KMS-11 (cell line): ENCODE measurements at regions not wholly inside any gene's neighbourhood (a gene's known extent, or its start where the extent isn't known, plus 50 kb on each side); places are given as distances from the start of the nearest gene placed in this dataset.

Source experiments
- H2AFZ ChIP-seq: fragments of 200-600 bp; sonication (generic); 2 replicates; pipeline ENCODE4 v1.6.1; 2016; ENCODE audit warnings: antibody characterized with exemption, mixed run types, low read depth
- H3K27ac ChIP-seq: fragments of 200-600 bp; sonication (generic); 2 replicates; pipeline ENCODE4 v1.6.1; 2016; ENCODE audit warnings: mild to moderate bottlenecking, mixed run types
- H3K27me3 ChIP-seq: fragments of 200-600 bp; sonication (generic); 2 replicates; pipeline ENCODE4 v1.6.1; 2017; ENCODE audit warnings: mild to moderate bottlenecking, low read depth, mixed run types, moderate library complexity; ENCODE audit not compliant: insufficient read depth
- H3K36me3 ChIP-seq: fragments of 200-600 bp; sonication (generic); 2 replicates; pipeline ENCODE4 v1.6.1; 2017; ENCODE audit warnings: mild to moderate bottlenecking, mixed run types; ENCODE audit not compliant: insufficient read depth
- H3K4me1 ChIP-seq: fragments of 200-600 bp; sonication (generic); 2 replicates; pipeline ENCODE4 v1.6.1; 2016; ENCODE audit warnings: mild to moderate bottlenecking, low read depth, mixed run types; ENCODE audit not compliant: poor library complexity, severe bottlenecking
- H3K4me2 ChIP-seq: fragments of 200-600 bp; sonication (generic); 2 replicates; pipeline ENCODE4 v1.7.0; 2016; ENCODE audit warnings: mild to moderate bottlenecking, mixed run types
- H3K4me3 ChIP-seq: fragments of 200-600 bp; sonication (generic); IDR thresholded peaks from 2 replicates; pipeline ENCODE4 v1.6.1; 2017; ENCODE audit warnings: low read depth, low read length, mixed read lengths; ENCODE audit not compliant: insufficient read depth
- H3K79me2 ChIP-seq: fragments of 200-600 bp; sonication (generic); 2 replicates; pipeline ENCODE4 v1.6.1; 2016; ENCODE audit warnings: low read depth, mixed run types; ENCODE audit not compliant: insufficient read depth
- H3K9ac ChIP-seq: fragments of 200-600 bp; sonication (generic); 2 replicates; pipeline ENCODE4 v1.6.1; 2016; ENCODE audit warnings: mild to moderate bottlenecking, mixed run types
- H4K20me1 ChIP-seq: fragments of 200-600 bp; sonication (generic); 2 replicates; pipeline ENCODE4 v1.6.1; 2016; ENCODE audit warnings: mild to moderate bottlenecking, mixed run types; ENCODE audit not compliant: insufficient read depth
- TF ChIP-seq, protein P1 (sequence below): fragments of 200-600 bp; sonication (generic); conservative IDR thresholded peaks from 2 replicates; pipeline ENCODE4 v1.6.1; 2017; ENCODE audit warnings: low read depth, mild to moderate bottlenecking, antibody characterized with exemption, low read length, moderate library complexity, mixed read lengths

GRCh38 chr15:98057453-98057852 is 97.0 kb downstream of the ARRDC4 start:
- H3K27ac ChIP-seq: no peak overlapping the region

GRCh38 chr15:98062869-98063268 is 102.4 kb downstream of the ARRDC4 start:
- H4K20me1 ChIP-seq: no peaks in the 10 kb centered on the region
- H2AFZ ChIP-seq: no peak overlapping the region
- H3K9ac ChIP-seq: no peak overlapping the region
- H3K4me2 ChIP-seq: peak overlapping the region; percentile 23; the same call in 1 of the 2 replicates
- H3K27ac ChIP-seq: no peak overlapping the region
- no peaks in the 10 kb centered on the region for H3K79me2 ChIP-seq
- H3K4me3 ChIP-seq: no peak overlapping the region
- peaks cover 16% of the 10 kb centered on the region for H3K4me1 ChIP-seq
- no peaks in the 10 kb centered on the region for H3K27me3 ChIP-seq
- TF ChIP-seq, protein P1, sequence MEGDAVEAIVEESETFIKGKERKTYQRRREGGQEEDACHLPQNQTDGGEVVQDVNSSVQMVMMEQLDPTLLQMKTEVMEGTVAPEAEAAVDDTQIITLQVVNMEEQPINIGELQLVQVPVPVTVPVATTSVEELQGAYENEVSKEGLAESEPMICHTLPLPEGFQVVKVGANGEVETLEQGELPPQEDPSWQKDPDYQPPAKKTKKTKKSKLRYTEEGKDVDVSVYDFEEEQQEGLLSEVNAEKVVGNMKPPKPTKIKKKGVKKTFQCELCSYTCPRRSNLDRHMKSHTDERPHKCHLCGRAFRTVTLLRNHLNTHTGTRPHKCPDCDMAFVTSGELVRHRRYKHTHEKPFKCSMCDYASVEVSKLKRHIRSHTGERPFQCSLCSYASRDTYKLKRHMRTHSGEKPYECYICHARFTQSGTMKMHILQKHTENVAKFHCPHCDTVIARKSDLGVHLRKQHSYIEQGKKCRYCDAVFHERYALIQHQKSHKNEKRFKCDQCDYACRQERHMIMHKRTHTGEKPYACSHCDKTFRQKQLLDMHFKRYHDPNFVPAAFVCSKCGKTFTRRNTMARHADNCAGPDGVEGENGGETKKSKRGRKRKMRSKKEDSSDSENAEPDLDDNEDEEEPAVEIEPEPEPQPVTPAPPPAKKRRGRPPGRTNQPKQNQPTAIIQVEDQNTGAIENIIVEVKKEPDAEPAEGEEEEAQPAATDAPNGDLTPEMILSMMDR: no peak
- H3K36me3 ChIP-seq: no peaks in the 10 kb centered on the region

More at GRCh38 chr15:98057453-98057852, 97.0 kb downstream of the ARRDC4 start:
- Histone ChIP-seq H4K20me1 (no peaks in the 10 kb centered on the region), H3K4me3 (no peak overlapping the region), H3K27me3 (no peaks in the 10 kb centered on the region), H3K4me1 (no peaks in the 10 kb centered on the region), H3K9ac (no peak overlapping the region), H2AFZ (no peak overlapping the region), H3K79me2 (no peaks in the 10 kb centered on the region), H3K36me3 (no peaks in the 10 kb centered on the region), H3K4me2 (no peak overlapping the region)
- TF ChIP-seq, protein P1: no peak

GRCh38 chr15:98063315-98063714 is 102.8 kb downstream of the ARRDC4 start:
- Histone ChIP-seq H3K4me3 (no peak overlapping the region), H3K4me2 (peak overlapping the region; percentile 23; the same call in 1 of the 2 replicates)

GRCh38 chr15:98063871-98064270 is 103.4 kb downstream of the ARRDC4 start:
- TF ChIP-seq, protein P1: no peak
- Histone ChIP-seq H4K20me1 (no peaks in the 10 kb centered on the region), H3K4me3 (no peak overlapping the region), H3K27ac (no peak overlapping the region), H3K79me2 (no peaks in the 10 kb centered on the region), H3K4me2 (peak overlapping the region; percentile 23; the same call in 1 of the 2 replicates), H3K9ac (no peak overlapping the region), H3K36me3 (no peaks in the 10 kb centered on the region), H3K27me3 (no peaks in the 10 kb centered on the region), H3K4me1 (peaks cover 16% of the 10 kb centered on the region), H2AFZ (no peak overlapping the region)

More at GRCh38 chr15:98063315-98063714, 102.8 kb downstream of the ARRDC4 start:
- TF ChIP-seq, protein P1: no peak
- no peaks in the 10 kb centered on the region for H3K27me3 ChIP-seq
- H3K27ac ChIP-seq: no peak overlapping the region
- no peak overlapping the region for H3K9ac ChIP-seq
- H3K4me1 ChIP-seq: peaks cover 16% of the 10 kb centered on the region
- H2AFZ ChIP-seq: no peak overlapping the region
- no peaks in the 10 kb centered on the region for H3K36me3 ChIP-seq
- no peaks in the 10 kb centered on the region for H3K79me2 ChIP-seq
- no peaks in the 10 kb centered on the region for H4K20me1 ChIP-seq
